Amniotic stem cell (primary cell): ENCODE measurements at regions not wholly inside any gene's neighbourhood (a gene's known extent, or its start where the extent isn't known, plus 50 kb on each side); places are given as distances from the start of the nearest gene placed in this dataset.
"Not testable (repeated sequence)": the region's sequence is repeated elsewhere in the genome, so short reads cannot be mapped to it uniquely, and the experiment has no call there.

Experiments used
- DNase-seq: peaks from one replicate; lab custom pipeline; 2025; lab: John Stamatoyannopoulos, UW

DNA sequence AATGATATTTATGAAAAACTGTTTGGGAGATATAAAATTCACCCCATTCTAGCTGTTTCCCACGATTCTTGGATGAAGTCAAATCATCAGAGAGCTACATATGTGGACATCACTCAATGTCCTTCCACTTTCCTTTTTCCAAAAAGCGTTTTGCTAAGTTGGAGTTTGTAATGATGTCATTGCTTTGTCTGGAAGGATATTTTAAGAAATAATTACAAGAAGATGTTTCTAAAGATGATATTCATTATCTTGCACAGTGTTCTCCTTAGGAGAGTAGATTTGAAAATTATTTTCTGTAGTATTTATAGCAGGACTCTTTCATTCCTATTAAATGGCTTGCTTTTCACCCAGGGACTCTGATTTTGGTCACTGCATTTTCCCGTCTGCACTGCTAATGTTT is 851.2 kb downstream of the EFNB2 start:
- DNase-seq, result no peak

DNA sequence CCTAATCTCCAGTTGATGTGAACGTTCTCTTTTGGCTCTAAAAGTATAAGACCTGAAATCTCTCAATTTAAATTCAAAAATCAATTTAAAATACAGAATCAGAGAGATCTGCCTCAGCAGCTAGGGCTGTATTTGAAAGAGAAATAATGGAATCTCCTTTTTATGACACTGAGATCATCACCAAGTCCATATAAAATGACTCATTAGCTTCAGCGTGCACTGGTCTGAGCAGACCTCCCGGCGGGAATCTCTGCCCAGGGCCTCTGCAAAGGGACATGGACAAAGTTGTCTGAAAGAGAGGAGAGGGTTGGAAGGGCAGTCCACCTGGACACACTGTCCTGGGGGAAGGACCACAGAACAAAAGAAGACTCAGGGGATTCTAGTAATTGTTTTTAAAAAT is 855.6 kb downstream of the EFNB2 start:
- no peak for DNase-seq

DNA sequence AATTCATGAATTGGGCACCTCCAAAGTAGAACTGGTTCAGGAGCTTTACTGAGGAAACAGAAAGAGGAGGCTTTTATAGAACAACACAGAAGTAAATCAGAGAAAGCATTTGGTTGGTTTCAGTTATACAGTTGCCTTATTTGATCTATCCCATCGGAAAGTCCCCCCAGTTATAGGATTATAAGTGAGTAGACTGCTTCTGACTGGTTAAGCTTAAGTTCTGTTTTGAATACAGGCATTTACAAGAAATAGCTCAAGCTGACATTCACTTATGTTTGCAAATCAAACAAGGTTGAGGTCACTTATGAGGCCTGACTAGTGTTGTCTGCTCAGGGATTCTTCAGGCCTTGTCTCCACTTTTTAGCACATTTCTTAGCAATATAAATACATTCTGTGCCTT is 857.4 kb downstream of the EFNB2 start:
- DNase-seq, result no peak

DNA sequence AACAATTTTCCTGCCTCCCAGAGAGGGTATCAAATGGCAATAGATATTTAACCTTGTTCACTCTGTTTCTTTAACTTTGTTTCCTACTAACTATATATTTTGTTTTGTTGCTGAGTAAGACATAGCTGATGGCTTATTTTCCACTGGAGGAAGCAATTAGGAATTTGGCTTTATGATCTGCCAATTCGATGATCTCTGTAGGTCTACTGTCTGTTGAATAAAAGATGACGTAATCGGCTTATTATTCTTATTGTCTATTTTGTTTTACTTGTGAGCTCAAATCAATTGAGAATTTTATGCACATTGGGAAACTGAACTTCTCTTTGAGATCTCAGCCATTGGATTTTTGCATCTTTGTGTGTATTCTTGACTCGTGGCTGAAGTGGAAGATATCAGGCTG is 862.6 kb downstream of the EFNB2 start:
- DNase-seq, result no peak

DNA sequence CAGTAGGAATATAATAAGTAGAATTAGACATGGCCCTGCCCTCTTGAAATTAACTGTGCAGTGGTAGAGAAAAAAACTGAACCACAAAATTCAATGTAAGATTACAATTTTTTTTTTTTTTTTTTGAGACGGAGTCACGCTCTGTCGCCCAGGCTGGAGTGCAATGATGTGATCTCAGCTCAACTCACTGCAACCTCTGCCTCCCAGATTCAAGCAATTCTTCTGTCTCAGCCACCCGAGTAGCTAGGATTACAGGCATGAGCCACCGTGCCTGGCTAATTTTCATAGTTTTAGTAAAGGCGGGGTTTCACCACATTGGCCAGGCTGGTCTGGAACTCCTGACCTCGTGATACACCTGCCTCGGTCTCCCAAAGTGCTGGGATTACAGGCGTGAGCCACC is 864.3 kb downstream of the EFNB2 start:
- not testable (repeated sequence) for DNase-seq

DNA sequence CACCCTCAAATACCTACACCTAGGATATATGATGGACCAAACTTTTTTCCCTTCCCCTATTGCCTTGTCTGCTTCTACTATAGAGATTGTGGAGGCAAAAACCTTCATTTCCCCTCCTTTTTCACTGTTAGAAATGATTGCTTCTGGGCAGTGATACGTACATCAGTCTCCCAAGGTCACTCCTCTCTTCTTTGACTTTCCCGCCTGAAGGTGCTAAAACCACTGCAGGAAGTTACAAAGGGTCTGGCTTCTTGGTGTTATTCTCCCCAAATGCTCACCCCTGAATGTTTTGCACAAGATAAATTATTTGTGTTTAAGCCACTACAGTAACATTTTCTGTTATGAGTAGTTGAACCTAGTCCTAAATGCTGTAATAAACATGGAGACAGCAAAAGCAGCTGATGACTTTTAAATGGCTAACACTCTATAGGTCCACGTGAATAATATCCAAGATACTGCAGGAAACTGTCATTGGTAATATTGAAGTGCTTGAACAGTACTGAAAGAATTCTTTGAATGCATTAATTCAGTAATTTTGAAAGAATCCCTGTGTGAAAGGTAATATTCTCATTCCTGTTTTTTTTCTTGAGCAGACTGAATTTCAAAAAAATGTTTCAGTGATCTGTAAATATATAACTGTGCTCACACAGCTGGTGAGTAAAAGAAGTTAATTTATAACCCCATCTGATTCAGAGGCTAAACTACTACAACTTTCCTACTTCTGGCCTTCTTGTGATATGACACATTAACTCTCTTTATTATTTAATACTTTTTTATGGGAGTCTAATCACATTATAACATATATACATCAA is 865.1 kb downstream of the EFNB2 start:
- no peak for DNase-seq

DNA sequence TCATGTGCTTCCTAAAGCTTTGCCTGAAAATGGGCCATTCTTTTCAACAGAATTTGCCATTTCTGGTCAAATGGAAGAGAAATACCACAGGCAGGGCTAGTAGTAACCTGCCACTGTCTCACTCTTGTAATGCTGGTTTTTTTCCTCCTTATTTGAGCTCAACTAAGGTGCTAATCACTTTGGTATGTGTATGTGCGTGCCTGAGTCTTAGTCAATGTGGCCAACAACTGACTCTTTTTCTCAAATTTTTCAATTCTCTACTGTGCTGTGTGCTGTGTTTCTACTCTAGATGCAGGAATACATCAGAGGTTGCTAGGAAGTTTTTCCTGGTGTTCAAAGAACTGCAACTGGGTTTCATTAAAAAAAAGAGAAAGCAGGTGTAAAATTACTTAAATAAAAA is 870.2 kb downstream of the EFNB2 start:
- DNase-seq, result peak; percentile 19

DNA sequence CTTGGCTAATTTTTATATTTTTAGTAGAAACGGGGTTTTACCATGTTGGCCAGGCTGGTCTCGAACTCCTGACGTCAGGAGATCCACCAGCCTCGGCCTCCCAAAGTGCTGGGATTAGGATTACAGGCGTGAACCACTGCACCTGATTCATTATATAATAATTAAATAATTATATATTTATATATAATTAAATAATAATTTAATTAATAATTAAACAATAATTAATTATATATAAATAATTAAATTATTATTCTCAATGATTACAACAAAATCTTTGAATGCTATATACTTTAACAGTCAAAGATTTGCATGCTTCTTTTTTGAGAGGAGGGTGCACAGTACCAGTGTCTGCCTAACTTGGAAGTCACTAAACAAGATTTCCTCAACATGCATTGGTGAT is 872.3 kb downstream of the EFNB2 start:
- no peak for DNase-seq

DNA sequence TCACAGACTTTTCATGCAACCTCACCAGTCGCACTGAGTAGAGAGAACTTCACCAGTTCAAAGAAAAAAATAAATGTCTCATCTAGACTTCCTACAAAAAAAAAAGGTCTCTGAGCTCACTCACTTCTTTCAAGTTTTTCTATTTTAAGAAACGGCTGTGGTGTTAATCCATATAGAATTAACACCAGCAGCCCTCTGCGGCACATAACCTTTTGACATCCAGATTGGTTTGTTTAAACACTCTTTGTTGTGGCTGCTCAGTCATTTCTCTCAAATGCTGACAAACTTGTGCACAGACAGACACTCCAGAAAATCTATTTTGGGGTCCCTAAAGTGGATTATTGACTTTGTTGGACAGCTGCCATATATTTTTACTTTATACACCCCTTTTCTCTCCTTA is 874.9 kb downstream of the EFNB2 start:
- no peak for DNase-seq

DNA sequence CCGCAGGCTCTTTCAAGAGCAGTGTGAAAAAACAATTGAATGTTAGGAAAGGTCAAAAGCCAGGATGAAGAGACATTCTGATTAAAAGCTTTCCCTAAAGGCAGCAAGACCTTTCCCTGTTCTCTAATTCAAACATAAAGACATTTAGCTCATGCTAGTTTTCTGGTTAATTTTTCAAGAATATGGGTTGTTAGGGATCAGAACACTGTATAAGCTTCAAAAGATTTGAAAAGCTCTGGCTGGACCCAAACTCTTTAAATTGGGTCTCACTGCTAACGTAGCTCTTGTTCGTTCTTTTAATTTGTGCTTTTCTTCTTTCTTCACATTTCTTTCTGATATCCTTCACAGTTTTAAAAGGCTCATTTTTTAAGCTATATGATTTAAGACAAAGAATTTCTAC is 877.0 kb downstream of the EFNB2 start:
- no peak for DNase-seq

DNA sequence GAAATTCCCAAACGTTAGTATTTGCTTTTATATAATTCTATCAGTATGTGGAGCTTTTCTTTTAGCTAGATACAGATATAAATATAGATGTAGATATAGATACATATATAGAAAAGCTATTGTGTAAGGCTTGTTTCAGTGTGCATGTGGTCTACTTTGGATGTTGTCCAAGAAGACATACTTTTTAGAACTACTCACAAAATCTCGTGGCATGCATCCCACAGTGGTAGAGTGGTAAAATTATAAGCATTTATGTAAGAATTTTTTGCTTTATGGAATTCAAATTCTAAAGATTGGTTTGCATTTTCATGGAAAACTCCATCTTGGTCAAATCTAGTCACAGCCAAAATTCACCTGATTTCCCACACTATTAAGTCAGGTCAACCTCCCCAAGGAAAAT is 880.4 kb downstream of the EFNB2 start:
- DNase-seq, result peak; percentile 30

DNA sequence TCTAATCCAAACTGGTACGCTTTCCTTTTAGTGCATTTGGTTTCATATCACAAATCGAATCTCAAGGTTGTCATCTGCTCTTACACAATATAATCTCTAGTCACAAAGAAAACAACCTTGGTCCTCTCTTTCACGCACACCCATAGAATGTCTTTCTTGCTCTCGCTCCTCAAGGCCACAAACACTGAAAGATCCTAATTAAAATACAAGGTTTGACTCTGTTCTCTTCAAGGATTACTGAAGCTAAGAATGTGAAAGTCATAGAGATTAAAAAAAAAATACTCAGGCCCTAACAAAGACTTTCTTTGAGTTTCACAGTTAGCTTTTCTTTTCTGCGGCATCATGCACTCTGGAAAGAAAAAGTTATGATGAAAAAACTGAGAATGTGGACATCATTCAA is 891.5 kb downstream of the EFNB2 start:
- no peak for DNase-seq

DNA sequence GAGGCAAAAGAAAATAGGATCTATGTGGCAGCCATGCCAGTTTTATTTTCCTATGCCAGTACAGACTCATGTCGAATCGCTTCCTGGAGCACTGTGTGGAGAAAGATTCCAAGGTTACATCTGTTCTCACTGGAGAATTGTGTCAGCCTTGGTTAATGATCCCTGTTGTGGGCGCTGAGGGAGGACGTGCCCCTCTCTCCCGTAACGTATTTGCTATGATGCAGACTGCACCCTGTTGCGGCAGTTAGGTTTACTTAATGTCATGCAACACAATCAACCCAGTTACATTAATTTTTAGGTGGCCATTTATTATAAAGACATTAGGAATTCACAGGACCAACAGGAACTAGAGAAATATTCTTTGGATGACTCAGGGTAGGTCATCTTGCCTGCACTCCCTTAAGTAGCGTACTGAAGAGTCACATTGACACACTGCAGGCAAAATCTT is 892.9 kb downstream of the EFNB2 start:
- DNase-seq, result no peak

DNA sequence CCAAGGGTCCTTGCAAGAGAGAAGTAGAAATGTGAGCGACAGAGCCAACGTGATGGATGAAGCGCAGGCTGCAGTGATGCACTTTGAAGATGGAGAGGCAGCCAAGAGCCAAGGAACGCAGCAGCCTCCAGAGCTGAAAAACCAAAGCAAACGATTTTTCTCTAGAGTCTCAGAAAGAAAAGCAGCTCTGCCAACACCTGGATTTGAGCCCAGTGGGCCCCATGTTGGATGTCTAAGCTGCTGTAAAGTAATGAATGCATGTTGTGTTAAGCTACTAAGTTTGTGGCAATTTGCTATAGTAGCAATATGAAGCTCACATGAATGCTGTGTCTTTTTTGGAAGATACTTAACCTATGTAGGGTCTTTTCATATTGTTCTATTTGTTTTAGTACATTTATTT is 894.3 kb downstream of the EFNB2 start:
- DNase-seq, result no peak

DNA sequence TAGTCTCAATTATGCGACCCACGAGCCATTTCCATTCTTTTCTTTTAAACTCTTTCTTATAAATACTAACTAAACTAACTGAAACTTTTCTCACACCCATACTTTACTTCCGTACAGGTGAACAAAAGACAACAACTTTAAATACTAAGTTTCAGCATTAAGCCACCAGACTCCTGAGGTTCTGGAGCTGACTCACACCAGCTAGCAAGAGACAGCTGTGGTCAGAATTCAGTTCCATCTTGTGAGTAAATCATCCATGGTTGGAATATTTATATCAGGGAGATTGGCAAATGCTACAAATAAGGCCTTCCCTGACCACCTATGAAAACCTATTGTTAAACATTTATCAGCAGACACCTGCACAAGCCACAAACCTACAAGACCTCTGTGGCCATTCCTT is 897.0 kb downstream of the EFNB2 start:
- DNase-seq, result no peak

DNA sequence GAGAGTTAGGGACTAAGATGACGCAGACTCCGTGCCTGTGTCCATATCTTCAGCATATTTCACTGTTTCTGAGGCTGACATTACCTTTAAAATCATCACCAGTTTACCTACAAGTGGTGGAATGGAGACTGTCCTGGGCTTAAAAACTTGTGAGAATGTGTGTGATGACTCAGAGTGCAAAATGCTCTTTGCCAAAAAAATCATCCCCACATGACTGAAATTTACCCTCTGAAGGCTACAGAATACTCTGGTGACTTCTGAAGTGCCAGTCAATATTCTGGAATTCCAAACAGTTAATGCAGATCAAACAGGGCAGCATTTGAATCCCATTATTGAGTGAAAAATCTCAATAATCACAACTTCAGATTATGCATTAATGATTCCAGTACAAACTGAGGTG is 901.4 kb downstream of the EFNB2 start:
- DNase-seq, result no peak

DNA sequence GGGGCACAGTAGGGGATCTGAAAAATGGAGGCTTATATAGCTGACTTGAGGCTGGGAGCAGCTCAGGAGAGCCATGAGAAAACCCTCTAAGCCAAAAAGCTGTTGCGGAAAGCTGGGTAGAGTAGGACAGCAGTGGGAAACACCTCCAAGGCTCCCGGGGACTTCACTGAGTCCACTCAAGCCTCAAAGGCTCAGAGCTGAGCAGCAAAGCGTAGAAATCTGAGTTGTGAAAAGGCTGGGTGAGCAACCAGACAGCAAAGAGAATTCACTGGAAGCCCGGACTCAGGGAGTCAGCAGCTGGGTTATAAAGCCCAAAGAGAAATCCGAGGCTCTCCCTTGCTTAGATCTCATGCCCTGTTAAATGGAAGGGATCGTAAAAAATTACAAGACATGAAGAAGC is 905.0 kb downstream of the EFNB2 start:
- no peak for DNase-seq

DNA sequence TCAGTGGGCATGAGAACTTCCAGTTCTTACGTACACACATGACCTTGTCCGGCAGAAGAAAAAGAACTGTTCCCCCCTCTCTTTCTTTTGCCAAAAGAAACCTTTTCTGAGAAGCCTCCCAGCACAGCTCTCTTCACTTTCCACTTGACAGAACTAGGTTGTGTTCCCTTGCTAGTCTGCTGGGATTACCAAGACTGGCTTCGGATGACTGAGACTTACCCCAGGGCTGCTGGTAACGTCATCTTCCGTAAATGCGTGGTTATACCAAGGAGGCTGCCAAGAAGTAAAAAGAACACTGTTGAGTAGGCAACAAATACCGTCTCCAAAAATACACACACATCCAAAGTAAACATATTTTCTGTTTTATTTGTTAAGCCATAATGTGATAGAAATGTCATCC is 908.2 kb downstream of the EFNB2 start:
- no peak for DNase-seq

DNA sequence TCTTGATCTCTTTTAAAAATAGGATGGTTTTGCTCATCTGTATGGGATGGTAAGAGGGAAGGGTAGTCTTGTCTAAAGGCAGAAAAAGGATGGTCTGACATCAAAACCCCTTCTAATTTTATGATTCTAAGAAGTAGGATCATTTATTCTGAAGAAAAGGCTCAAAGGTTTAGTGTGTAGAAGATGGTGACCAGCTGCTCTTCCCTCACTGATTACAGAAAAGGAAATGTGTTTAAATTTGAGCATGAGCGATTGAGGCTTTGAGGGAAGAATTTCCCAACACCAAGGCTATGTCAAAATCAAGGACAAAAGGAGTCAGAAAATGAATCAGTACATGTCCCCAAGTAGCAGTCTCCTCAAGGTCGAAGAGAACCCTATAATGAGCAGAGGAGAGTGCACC is 909.8 kb downstream of the EFNB2 start:
- DNase-seq, result no peak

DNA sequence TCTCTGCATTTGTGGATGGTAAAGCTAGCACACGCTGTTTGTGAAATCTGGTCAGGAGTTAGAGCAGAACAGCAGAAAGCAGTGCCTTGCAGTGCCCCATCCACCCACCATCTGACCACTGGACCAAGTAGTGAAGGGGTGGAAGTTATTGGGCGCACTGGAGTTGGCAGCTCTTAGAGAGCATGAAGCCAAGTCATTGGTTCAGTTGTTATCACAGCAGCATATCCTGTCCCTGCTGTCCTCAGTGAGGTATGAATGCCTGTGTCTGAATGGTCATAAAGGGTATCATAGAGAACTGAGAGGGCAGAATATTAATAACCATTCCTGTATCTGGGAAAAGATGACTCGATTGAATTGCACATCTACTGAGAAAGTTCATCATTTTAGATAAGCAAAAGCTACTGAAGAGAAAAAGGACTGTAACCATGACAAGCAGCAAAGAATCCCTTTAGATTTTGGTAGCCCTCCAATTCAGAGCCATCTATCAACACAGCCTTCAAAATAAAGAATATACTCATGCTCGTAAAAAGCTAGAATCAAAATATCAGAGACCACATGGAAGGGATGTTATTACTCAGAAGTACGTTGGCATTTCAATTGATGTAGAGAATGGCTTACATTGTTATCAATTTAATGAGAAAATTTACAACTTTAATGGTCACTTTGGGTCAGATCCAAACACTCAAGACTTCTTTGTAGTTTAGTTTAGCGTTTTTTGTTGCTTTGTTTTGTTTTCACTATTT is 919.0 kb downstream of the EFNB2 start:
- DNase-seq, result no peak

DNA sequence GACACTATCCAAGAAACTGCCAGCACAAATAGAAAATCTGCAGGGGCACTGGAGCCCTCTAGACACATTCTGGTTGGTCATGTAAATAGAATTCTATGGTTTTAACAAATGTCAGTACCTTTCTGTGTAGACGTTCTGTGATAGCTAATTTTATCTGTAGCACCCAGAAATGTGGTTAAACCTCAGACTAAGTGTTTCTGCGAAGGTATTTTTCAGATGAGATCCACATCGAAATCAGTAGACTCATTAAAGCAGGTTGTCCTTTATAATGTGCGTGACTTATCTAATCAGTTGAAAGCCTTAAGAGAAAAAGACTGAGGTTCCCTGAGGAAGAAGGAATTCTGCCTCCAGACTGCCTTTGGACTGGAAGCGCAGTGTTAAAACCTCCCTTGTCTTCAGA is 922.9 kb downstream of the EFNB2 start:
- DNase-seq, result no peak

DNA sequence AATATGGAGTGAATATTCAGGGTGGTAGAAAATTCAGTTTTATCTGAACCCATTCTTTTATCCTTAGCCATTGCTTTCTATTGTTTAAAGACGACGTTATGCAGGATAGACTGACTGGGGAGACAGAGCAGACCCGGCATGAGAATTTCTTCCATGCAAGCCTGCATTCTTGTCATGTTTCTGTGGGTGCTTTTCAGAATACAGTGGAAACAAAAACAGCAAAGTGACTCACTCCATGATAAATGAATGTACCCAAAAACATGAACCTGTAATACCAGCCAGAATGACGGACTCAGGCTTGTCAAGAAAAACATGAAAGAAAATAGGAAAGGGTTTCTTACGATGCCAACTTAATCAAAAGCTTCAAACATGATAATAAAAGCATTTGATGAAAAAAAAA is 924.0 kb downstream of the EFNB2 start:
- DNase-seq, result no peak

DNA sequence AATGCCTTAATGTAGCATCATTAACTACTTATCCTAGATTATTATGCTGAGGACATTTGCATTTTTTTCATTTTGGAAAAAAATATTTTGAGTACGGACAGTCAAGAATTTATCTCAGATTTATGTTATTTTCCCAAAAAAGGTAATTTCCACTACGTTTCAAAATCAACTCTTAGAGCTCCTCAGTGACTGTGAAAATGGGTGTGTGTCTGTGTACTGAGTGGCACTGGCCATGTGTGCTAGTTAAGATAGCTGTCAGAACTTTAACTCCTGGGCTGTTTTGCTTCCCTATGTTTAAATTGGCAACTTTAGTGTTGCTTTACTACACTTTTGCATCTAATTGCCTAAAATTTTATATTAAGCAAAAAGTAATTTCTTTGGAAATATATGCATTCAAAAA is 927.4 kb downstream of the EFNB2 start:
- DNase-seq, result no peak

DNA sequence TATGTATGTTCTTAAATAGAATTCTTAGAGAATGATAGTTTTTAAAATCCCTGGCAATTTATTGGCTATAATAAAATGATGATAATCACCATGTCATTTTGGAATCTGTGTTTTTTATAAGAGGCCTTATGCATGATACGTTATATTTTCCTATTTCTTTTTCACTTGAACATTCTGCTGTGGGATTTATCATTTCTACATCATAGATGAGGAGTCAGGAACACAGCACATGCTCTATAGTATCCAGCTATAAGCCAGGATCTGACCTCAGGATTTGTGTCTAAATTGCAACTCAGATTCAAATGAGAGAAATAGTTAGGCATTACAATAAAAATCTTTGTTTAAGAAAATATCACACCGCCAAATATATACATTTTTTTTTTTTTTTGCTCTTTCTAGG is 928.0 kb downstream of the EFNB2 start:
- no peak for DNase-seq
